Gastroesophageal sphincter (tissue), 3 donors: ENCODE measurements at regions not wholly inside any gene's neighbourhood (a gene's known extent, or its start where the extent isn't known, plus 50 kb on each side); places are given as distances from the start of the nearest gene placed in this dataset.

Experiments
- CTCF ChIP-seq, 4 experiments: fragments of 200-600 bp in 2 of 4; fragments of 450-650 bp in 2 of 4; sonication (generic) in 1 of 4; IDR thresholded peaks; one replicate each; pipeline ENCODE4 v1.5.1; 2017 to 2019; ENCODE audit warnings: antibody characterized with exemption in 4 of 4, mild to moderate bottlenecking in 2 of 4, moderate library complexity in 2 of 4
- EP300 ChIP-seq: sonication (generic); formaldehyde crosslinking; IDR thresholded peaks from one replicate; pipeline ENCODE4 v1.6.1; 2017; ENCODE audit warnings: antibody characterized with exemption, mild to moderate bottlenecking
- POLR2A ChIP-seq, 2 donors: fragments of 450-650 bp; IDR thresholded peaks; one replicate each; pipeline ENCODE4 v1.6.1; 2017; ENCODE audit warnings: antibody characterized with exemption in 2 of 2, mild to moderate bottlenecking in 2 of 2, moderate library complexity in 1 of 2
- POLR2AphosphoS5 ChIP-seq: sonication (generic); formaldehyde crosslinking; IDR thresholded peaks from one replicate; pipeline ENCODE4 v1.6.1; 2017; ENCODE audit warnings: antibody characterized with exemption

- no peak for TF ChIP-seq POLR2A (IDR thresholded peaks at IDR 0.05)
- no peak for TF ChIP-seq CTCF (IDR thresholded peaks at IDR 0.05)
- TF ChIP-seq EP300, result peak; percentile 69
- TF ChIP-seq POLR2AphosphoS5, result peak; percentile 95
Observed at GRCh38 chr13:40221460-40222201, 444.8 kb downstream of the FOXO1 start.
